K562 (cell line): ENCODE measurements at regions not wholly inside any gene's neighbourhood (a gene's known extent, or its start where the extent isn't known, plus 50 kb on each side); places are given as distances from the start of the nearest gene placed in this dataset.

ENCODE experiments used
- ATAC-seq: fragments of 200-7000 bp; cut with Tn5 transposase; 3 replicates; pipeline ENCODE4 v1.9.1; 2020; ENCODE audit warnings: moderate library complexity
- BruUV-seq: library from RNA; stranded (reverse); fragments of 400-500 nt; replicated peaks from 2 replicates; lab custom pipeline; 2021; lab: Mats Ljungman, UMichigan
- CTCF ChIA-PET: fragments of 300-600 bp; formaldehyde crosslinking; extraction: SDS; loops from one replicate; lab custom pipeline; 2021; ENCODE audit warnings: low intra/inter-chr PET ratio; lab: Yijun Ruan, JAX
- POLR2A ChIA-PET: fragments of 300-600, 350-650 bp; sonication (Branson Sonifier 250); formaldehyde crosslinking; extraction: SDS; loops from one replicate; lab custom pipeline; 2021; ENCODE audit warnings: antibody characterized with exemption, inconsistent platforms; lab: Yijun Ruan, JAX
- DNase-seq, 4 experiments: peaks; one replicate each; pipeline versions ENCODE4 v3.0.0 to v3.0.0-alpha.2; 2011 to 2018; ENCODE audit warnings: low spot score in 3 of 4, mixed read lengths in 3 of 4; ENCODE audit errors: extremely low read depth in 1 of 4
- FAIRE-seq: peaks from 2 replicates; lab custom pipeline; 2011; peaks lifted over from hg19 to GRCh38; lab: Jason Lieb, UNC
- H2AFZ ChIP-seq: 2 replicates; pipeline ENCODE4 v1.6.0; 2011; ENCODE audit warnings: low read depth, low read length, control low read depth, inconsistent platforms
- H3K27ac ChIP-seq: fragments of 200-600 bp; 3 replicates; pipeline ENCODE4 v1.8.0; 2011; ENCODE audit warnings: low read depth, mild to moderate bottlenecking, control low read depth, inconsistent platforms, low read length, moderate library complexity, mixed read lengths; ENCODE audit errors: extremely low read depth
- H3K27me3 ChIP-seq, 2 experiments: fragments of 300-600 bp in 1 of 2; 2 replicates in 1 of 2; 3 replicates in 1 of 2; pipeline versions ENCODE4 v1.6.0 to v1.8.0; 2011; ENCODE audit warnings: inconsistent platforms in 2 of 2, low read length in 2 of 2, mild to moderate bottlenecking in 1 of 2, mixed read lengths in 1 of 2, moderate library complexity in 1 of 2; ENCODE audit not compliant: control insufficient read depth in 2 of 2, insufficient read depth in 2 of 2
- H3K36me3 ChIP-seq: fragments of 300-600 bp; 3 replicates; pipeline ENCODE4 v1.8.0; 2011; ENCODE audit warnings: mild to moderate bottlenecking, low read length, inconsistent platforms; ENCODE audit not compliant: control insufficient read depth, insufficient read depth
- H3K4me1 ChIP-seq, 2 experiments: fragments of 200-600 bp in 1 of 2; replicated peaks in 1 of 2; 2 replicates in 1 of 2; 3 replicates in 1 of 2; pipeline versions ENCODE4 v1.5.1 to v1.8.0; 2011; ENCODE audit warnings: inconsistent platforms in 2 of 2, low read length in 2 of 2, mild to moderate bottlenecking in 1 of 2, mixed read lengths in 1 of 2, moderate library complexity in 1 of 2; ENCODE audit not compliant: control insufficient read depth in 2 of 2, insufficient read depth in 2 of 2
- H3K4me2 ChIP-seq: 2 replicates; pipeline ENCODE4 v1.6.1; 2011; ENCODE audit warnings: low read length, control low read depth, inconsistent platforms, mixed read lengths; ENCODE audit not compliant: insufficient read depth
- H3K4me3 ChIP-seq: fragments of 200-600 bp; sonication (generic), shearing (Covaris generic); 2 replicates; pipeline ENCODE4 v1.5.1; 2016; ENCODE audit warnings: control low read depth, inconsistent platforms
- H3K79me2 ChIP-seq: fragments of 200-600 bp; 3 replicates; pipeline ENCODE4 v1.8.0; 2011; ENCODE audit warnings: low read length, inconsistent platforms; ENCODE audit not compliant: control insufficient read depth, insufficient read depth
- H3K9ac ChIP-seq, 2 experiments: 2 replicates each; pipeline versions ENCODE4 v1.6.0 to v1.6.1; 2011; ENCODE audit warnings: low read depth in 2 of 2, low read length in 2 of 2, control low read depth in 1 of 2, inconsistent platforms in 1 of 2, mild to moderate bottlenecking in 1 of 2, mixed read lengths in 1 of 2; ENCODE audit not compliant: insufficient read depth in 1 of 2
- H3K9me1 ChIP-seq: one replicate; pipeline ENCODE4 v1.6.0; 2011; ENCODE audit warnings: inconsistent platforms, mild to moderate bottlenecking, low read length, moderate library complexity; ENCODE audit not compliant: control insufficient read depth, insufficient read depth
- H3K9me3 ChIP-seq: replicated peaks from 2 replicates; pipeline ENCODE4 v1.5.1; 2011; ENCODE audit warnings: low read depth, low read length, inconsistent platforms; ENCODE audit not compliant: control insufficient read depth, insufficient read depth
- H4K20me1 ChIP-seq: replicated peaks from 2 replicates; pipeline ENCODE4 v1.6.1; 2011; ENCODE audit warnings: low read length, inconsistent platforms, mixed read lengths; ENCODE audit not compliant: control insufficient read depth, insufficient read depth
- ATF7 ChIP-seq: fragments of 450-650 bp; IDR thresholded peaks from 2 replicates; pipeline ENCODE4 v1.7.1; 2014; ENCODE audit warnings: mild to moderate bottlenecking, moderate library complexity
- CBX1 ChIP-seq: sonication (generic); IDR thresholded peaks from 2 replicates; pipeline ENCODE4 v1.6.1; 2016; ENCODE audit warnings: antibody characterized with exemption, low read depth, mild to moderate bottlenecking
- CREB1 ChIP-seq, 2 experiments: sonication (generic) in 1 of 2; formaldehyde crosslinking in 1 of 2; IDR thresholded peaks; 2 replicates each; pipeline versions ENCODE4 v1.6.1 to v1.8.0; 2012 to 2022; ENCODE audit warnings: inconsistent platforms in 1 of 2, mild to moderate bottlenecking in 1 of 2, missing genetic modification reagents in 1 of 2, moderate library complexity in 1 of 2
- CTBP1 ChIP-seq: fragments of 450-650 bp; IDR thresholded peaks from 2 replicates; pipeline ENCODE4 v1.6.1; 2016; ENCODE audit warnings: borderline replicate concordance
- EHMT2 ChIP-seq: fragments of 450-650 bp; IDR thresholded peaks from 2 replicates; pipeline ENCODE4 v1.6.1; 2018; ENCODE audit warnings: antibody characterized with exemption
- SRSF7 ChIP-seq: fragments of 200-400 bp; formaldehyde crosslinking; optimal IDR thresholded peaks from 2 replicates; pipeline ENCODE3; 2017; ENCODE audit warnings: mild to moderate bottlenecking, low read depth, low read length
- SUPT5H ChIP-seq: fragments of 450-650 bp; IDR thresholded peaks from 2 replicates; pipeline ENCODE4 v1.6.1; 2016
- TAF15 ChIP-seq: fragments of 200-400 bp; formaldehyde crosslinking; IDR thresholded peaks from 2 replicates; pipeline ENCODE4 v1.6.1; 2017; ENCODE audit warnings: mild to moderate bottlenecking, low read depth, low read length, moderate library complexity
- TARDBP ChIP-seq: fragments of 450-650 bp; IDR thresholded peaks from 2 replicates; pipeline ENCODE4 v1.6.1; 2016
- TBL1XR1 ChIP-seq, 2 experiments: IDR thresholded peaks; 2 replicates each; pipeline ENCODE4 v1.6.1; 2012; ENCODE audit warnings: improper control_type of control experiment in 2 of 2, low read length in 2 of 2, mild to moderate bottlenecking in 1 of 2
- TCF3 ChIP-seq: sonication (generic); formaldehyde crosslinking; IDR thresholded peaks from 2 replicates; pipeline ENCODE4 v1.4.0; 2020; ENCODE audit warnings: mild to moderate bottlenecking, missing genetic modification reagents
- ZNF224 ChIP-seq: sonication (generic); formaldehyde crosslinking; IDR thresholded peaks from 2 replicates; pipeline ENCODE4 v1.8.0; 2022; ENCODE audit warnings: mild to moderate bottlenecking, missing genetic modification reagents
- ZNF347 ChIP-seq: fragments of 450-650 bp; formaldehyde crosslinking; IDR thresholded peaks from 2 replicates; pipeline ENCODE4 v1.4.0; 2020; ENCODE audit warnings: low read depth, mild to moderate bottlenecking, moderate library complexity
- ZNF586 ChIP-seq: fragments of 450-650 bp; formaldehyde crosslinking; conservative IDR thresholded peaks from 2 replicates; pipeline ENCODE4 v1.4.0; 2020; ENCODE audit warnings: mild to moderate bottlenecking, moderate library complexity
- WGBS: fragments of 100-300 bp; shearing (Covaris generic); methylation state at CpG from one replicate; pipeline ENCODE4 v1.1.6; 2016; ENCODE audit warnings: low coverage, mixed read lengths; ENCODE audit not compliant: insufficient coverage; ENCODE audit errors: missing lambda C conversion rate; 5-methylcytosine and 5-hydroxymethylcytosine counted together
- in situ Hi-C: fragments of 300-500 bp; cut with MboI; formaldehyde crosslinking; loops from 4 replicates; pipeline ENCODE4 v1.15.0; 2018; ENCODE audit warnings: inconsistent platforms, mixed read lengths
- intact Hi-C: fragments of 100-400 bp; cut with micrococcal nuclease; formaldehyde crosslinking; loops from 2 replicates; pipeline ENCODE4 v1.14.2; 2022
- TF ChIP-seq, protein P1 (sequence below): fragments of 250-450 bp; sonication (Bioruptor Pico); IDR thresholded peaks from 2 replicates; pipeline ENCODE4 v1.5.0; 2020; ENCODE audit warnings: mild to moderate bottlenecking
- TF ChIP-seq, protein P2 (sequence below): fragments of 250-450 bp; sonication (Bioruptor Pico); IDR thresholded peaks from 2 replicates; pipeline ENCODE4 v1.8.0; 2022; ENCODE audit warnings: moderate library complexity, mild to moderate bottlenecking, inconsistent platforms
- TF ChIP-seq, protein P3 (sequence below), 2 experiments: fragments of 200-800 bp in 1 of 2; sonication (Bioruptor generic) in 1 of 2; sonication (generic) in 1 of 2; formaldehyde crosslinking in 1 of 2; IDR thresholded peaks in 1 of 2; conservative IDR thresholded peaks in 1 of 2; 2 replicates each; pipeline versions ENCODE4 v1.5.0 to v1.6.1; 2016 to 2020; ENCODE audit warnings: missing compliant biosample characterization in 1 of 2, missing genetic modification characterization in 1 of 2, missing genetic modification reagents in 1 of 2
- TF ChIP-seq, protein P4 (sequence below): fragments of 450-650 bp; formaldehyde crosslinking; IDR thresholded peaks from 2 replicates; pipeline ENCODE4 v1.4.0; 2022; ENCODE audit warnings: missing genetic modification characterization

DNA sequence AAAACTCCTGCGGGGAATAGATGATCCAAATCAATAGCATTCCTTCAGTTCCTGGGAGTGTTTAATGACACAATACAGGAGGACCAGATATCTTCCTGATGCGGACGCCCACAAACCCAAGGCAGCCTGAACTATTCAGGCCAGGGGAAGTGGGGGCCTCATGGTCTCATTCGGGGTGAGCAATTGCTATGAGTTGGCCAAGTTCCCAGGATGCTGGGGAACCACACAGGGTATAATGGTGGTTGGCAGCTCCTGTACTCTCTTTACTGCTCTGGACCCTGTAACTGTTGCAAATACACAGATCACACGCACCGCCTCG, 401.2 kb downstream of the IRS2 start:
- DNase-seq (no peak), ATAC-seq (no peak), FAIRE-seq (no peak)
- no TSS peak for BruUV-seq
- no peak overlapping the region for H3K4me2 ChIP-seq
- POLR2A ChIA-PET, result no interaction called here
- CTCF ChIA-PET, result no interaction called here
- H2AFZ ChIP-seq, result no peak overlapping the region
- H3K9me3 ChIP-seq, result no peaks in the 10 kb centered on the region
- intact Hi-C loops (no loop called here), in situ Hi-C loops (no loop called here)
- H3K9me1 ChIP-seq, result no peaks in the 10 kb centered on the region
- H3K79me2 ChIP-seq, result no peaks in the 10 kb centered on the region
- no peak for TF ChIP-seq SUPT5H
- TF ChIP-seq, protein P1, sequence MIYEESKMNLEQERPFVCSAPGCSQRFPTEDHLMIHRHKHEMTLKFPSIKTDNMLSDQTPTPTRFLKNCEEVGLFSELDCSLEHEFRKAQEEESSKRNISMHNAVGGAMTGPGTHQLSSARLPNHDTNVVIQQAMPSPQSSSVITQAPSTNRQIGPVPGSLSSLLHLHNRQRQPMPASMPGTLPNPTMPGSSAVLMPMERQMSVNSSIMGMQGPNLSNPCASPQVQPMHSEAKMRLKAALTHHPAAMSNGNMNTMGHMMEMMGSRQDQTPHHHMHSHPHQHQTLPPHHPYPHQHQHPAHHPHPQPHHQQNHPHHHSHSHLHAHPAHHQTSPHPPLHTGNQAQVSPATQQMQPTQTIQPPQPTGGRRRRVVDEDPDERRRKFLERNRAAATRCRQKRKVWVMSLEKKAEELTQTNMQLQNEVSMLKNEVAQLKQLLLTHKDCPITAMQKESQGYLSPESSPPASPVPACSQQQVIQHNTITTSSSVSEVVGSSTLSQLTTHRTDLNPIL, result no peak
- no peak for TF ChIP-seq TARDBP
- TF ChIP-seq, protein P2, sequence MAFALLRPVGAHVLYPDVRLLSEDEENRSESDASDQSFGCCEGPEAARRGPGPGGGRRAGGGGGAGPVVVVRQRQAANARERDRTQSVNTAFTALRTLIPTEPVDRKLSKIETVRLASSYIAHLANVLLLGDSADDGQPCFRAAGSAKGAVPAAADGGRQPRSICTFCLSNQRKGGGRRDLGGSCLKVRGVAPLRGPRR, result no peak
- TF ChIP-seq ZNF224, result no peak
- TF ChIP-seq ZNF586 (CRISPR knock-in tag), result no peak
- no peak for TF ChIP-seq TBL1XR1 (IDR thresholded peaks at IDR 0.05; ENCODE audit: low read length in 2 of 2)
- no peak for TF ChIP-seq CREB1 (IDR thresholded peaks at IDR 0.05)
- no peak for TF ChIP-seq CREB1 (CRISPR knock-in tag; IDR thresholded peaks at IDR 0.05)
- no peak for TF ChIP-seq TAF15
- TF ChIP-seq ZNF347 (CRISPR knock-in tag), result no peak
- TF ChIP-seq SRSF7, result no peak
- TF ChIP-seq ATF7, result no peak
- TF ChIP-seq, protein P3, sequence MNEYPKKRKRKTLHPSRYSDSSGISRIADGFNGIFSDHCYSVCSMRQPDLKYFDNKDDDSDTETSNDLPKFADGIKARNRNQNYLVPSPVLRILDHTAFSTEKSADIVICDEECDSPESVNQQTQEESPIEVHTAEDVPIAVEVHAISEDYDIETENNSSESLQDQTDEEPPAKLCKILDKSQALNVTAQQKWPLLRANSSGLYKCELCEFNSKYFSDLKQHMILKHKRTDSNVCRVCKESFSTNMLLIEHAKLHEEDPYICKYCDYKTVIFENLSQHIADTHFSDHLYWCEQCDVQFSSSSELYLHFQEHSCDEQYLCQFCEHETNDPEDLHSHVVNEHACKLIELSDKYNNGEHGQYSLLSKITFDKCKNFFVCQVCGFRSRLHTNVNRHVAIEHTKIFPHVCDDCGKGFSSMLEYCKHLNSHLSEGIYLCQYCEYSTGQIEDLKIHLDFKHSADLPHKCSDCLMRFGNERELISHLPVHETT (CRISPR knock-in tag; conservative IDR thresholded peaks at IDR 0.05 in 1 of 2, IDR thresholded peaks at IDR 0.05 in 1 of 2), result no peak
- TF ChIP-seq CTBP1, result no peak
- TF ChIP-seq TCF3 (CRISPR knock-in tag), result no peak
- no peak for TF ChIP-seq CBX1
- TF ChIP-seq, protein P4, sequence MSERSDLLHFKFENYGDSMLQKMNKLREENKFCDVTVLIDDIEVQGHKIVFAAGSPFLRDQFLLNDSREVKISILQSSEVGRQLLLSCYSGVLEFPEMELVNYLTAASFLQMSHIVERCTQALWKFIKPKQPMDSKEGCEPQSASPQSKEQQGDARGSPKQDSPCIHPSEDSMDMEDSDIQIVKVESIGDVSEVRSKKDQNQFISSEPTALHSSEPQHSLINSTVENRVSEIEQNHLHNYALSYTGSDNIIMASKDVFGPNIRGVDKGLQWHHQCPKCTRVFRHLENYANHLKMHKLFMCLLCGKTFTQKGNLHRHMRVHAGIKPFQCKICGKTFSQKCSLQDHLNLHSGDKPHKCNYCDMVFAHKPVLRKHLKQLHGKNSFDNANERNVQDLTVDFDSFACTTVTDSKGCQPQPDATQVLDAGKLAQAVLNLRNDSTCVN (CRISPR knock-in tag), result no peak
- TF ChIP-seq EHMT2, result no peak
- no peaks in the 10 kb centered on the region for H3K4me1 ChIP-seq
- H4K20me1 ChIP-seq, result no peaks in the 10 kb centered on the region
- no peaks in the 10 kb centered on the region for H3K36me3 ChIP-seq
- H3K4me3 ChIP-seq, result no peak overlapping the region
- H3K9ac ChIP-seq, result no peak overlapping the region
- H3K27ac ChIP-seq, result no peak overlapping the region
- H3K27me3 ChIP-seq, result no peaks in the 10 kb centered on the region
- WGBS, result 0% methylated on average over 7 of the region's 7 CpGs
